SK-N-SH treated with all-trans-retinoic acid at 6 μM for 48 hours (cell line): ENCODE measurements at regions not wholly inside any gene's neighbourhood (a gene's known extent, or its start where the extent isn't known, plus 50 kb on each side); places are given as distances from the start of the nearest gene placed in this dataset.

ENCODE experiments used
- BACH2 ChIP-seq: fragments of 250-450 bp; sonication (Bioruptor Pico); IDR thresholded peaks from 2 replicates; pipeline ENCODE4 v1.9.0; 2021; ENCODE audit warnings: mild to moderate bottlenecking, borderline replicate concordance
- CREB5 ChIP-seq: fragments of 250-450 bp; sonication (Bioruptor Pico); IDR thresholded peaks from 2 replicates; pipeline ENCODE4 v1.5.1; 2020; ENCODE audit warnings: low read depth, mild to moderate bottlenecking, moderate library complexity
- CSDC2 ChIP-seq: fragments of 250-450 bp; sonication (Bioruptor Pico); IDR thresholded peaks from 2 replicates; pipeline ENCODE4 v1.5.0; 2020; ENCODE audit warnings: mild to moderate bottlenecking, moderate library complexity
- ESRRG ChIP-seq: fragments of 250-450 bp; sonication (Bioruptor Pico); IDR thresholded peaks from 2 replicates; pipeline ENCODE4 v1.6.1; 2021; ENCODE audit warnings: mild to moderate bottlenecking
- GLIS3 ChIP-seq: fragments of 250-450 bp; sonication (Bioruptor Pico); IDR thresholded peaks from 2 replicates; pipeline ENCODE4 v1.5.0; 2020; ENCODE audit warnings: mild to moderate bottlenecking, moderate library complexity
- ISL1 ChIP-seq: fragments of 250-450 bp; sonication (Bioruptor Pico); IDR thresholded peaks from 2 replicates; pipeline ENCODE4 v2.1.2; 2022; ENCODE audit warnings: mild to moderate bottlenecking, moderate library complexity
- OSR1 ChIP-seq: fragments of 250-450 bp; sonication (Bioruptor Pico); IDR thresholded peaks from 2 replicates; pipeline ENCODE4 v1.8.0; 2022; ENCODE audit warnings: moderate library complexity, mild to moderate bottlenecking, inconsistent platforms
- PATZ1 ChIP-seq: fragments of 250-450 bp; sonication (Bioruptor Pico); IDR thresholded peaks from 2 replicates; pipeline ENCODE4 v1.8.0; 2020; ENCODE audit warnings: mild to moderate bottlenecking, moderate library complexity, borderline replicate concordance
- SNAI2 ChIP-seq: fragments of 250-450 bp; sonication (Bioruptor Pico); IDR thresholded peaks from 2 replicates; pipeline ENCODE4 v1.5.0; 2020; ENCODE audit warnings: mild to moderate bottlenecking, moderate library complexity
- TSHZ2 ChIP-seq: fragments of 250-450 bp; sonication (Bioruptor Pico); IDR thresholded peaks from 2 replicates; pipeline ENCODE4 v1.5.0; 2020; ENCODE audit warnings: mild to moderate bottlenecking, moderate library complexity
- ZC3H10 ChIP-seq: fragments of 250-450 bp; sonication (Bioruptor Pico); IDR thresholded peaks from 2 replicates; pipeline ENCODE4 v1.5.1; 2021; ENCODE audit warnings: mild to moderate bottlenecking, moderate library complexity
- ZFP3 ChIP-seq: fragments of 250-450 bp; sonication (Bioruptor Pico); IDR thresholded peaks from 2 replicates; pipeline ENCODE4 v1.5.0; 2020; ENCODE audit warnings: mild to moderate bottlenecking, moderate library complexity
- ZFP30 ChIP-seq: fragments of 450-650 bp; formaldehyde crosslinking; IDR thresholded peaks from 2 replicates; pipeline ENCODE4 v1.5.0; 2022; ENCODE audit warnings: mild to moderate bottlenecking, moderate library complexity
- ZNF565 ChIP-seq: fragments of 450-650 bp; formaldehyde crosslinking; conservative IDR thresholded peaks from 2 replicates; pipeline ENCODE4 v1.5.0; 2020; ENCODE audit warnings: low read depth, mild to moderate bottlenecking, moderate library complexity

- TF ChIP-seq ZFP3: no peak
- TF ChIP-seq CSDC2 (CRISPR knock-in tag): no peak
- no peak for TF ChIP-seq PATZ1 (CRISPR knock-in tag)
- no peak for TF ChIP-seq CREB5 (CRISPR knock-in tag)
- TF ChIP-seq ZNF565 (CRISPR knock-in tag): no peak
- TF ChIP-seq ISL1 (CRISPR knock-in tag): no peak
- TF ChIP-seq BACH2 (CRISPR knock-in tag): no peak
- TF ChIP-seq SNAI2 (CRISPR knock-in tag): no peak
- no peak for TF ChIP-seq ESRRG (CRISPR knock-in tag)
- no peak for TF ChIP-seq ZFP30 (CRISPR knock-in tag)
- TF ChIP-seq TSHZ2: no peak
- TF ChIP-seq ZC3H10: no peak
- TF ChIP-seq OSR1: no peak
- no peak for TF ChIP-seq GLIS3
Measured at GRCh38 chr6:144778056-144778455, 492.9 kb downstream of the UTRN start.
